ENCODE measurements at regions not wholly inside any gene's neighbourhood (a gene's known extent, or its start where the extent isn't known, plus 50 kb on each side); places are given as distances from the start of the nearest gene placed in this dataset.

- TF ChIP-seq EZH2 (IDR thresholded peaks at IDR 0.05; ENCODE audit: insufficient read depth, poor library complexity, severe bottlenecking) (no peak), EZH2phosphoT487 (IDR thresholded peaks at IDR 0.05; ENCODE audit: insufficient read depth, low read depth) (no peak)
Measured at GRCh38 chr10:130338636-130339024, 202.4 kb downstream of the GLRX3 start.

All from GM23248 (cell line).